ENCODE measurements at regions not wholly inside any gene's neighbourhood (a gene's known extent, or its start where the extent isn't known, plus 50 kb on each side); places are given as distances from the start of the nearest gene placed in this dataset.

- no peak for DNase-seq
Observed at GRCh38 chr2:23326330-23326729, 58.6 kb upstream of the KLHL29 start.

- no peak for DNase-seq
Observed at GRCh38 chr2:23327416-23327815, 57.6 kb upstream of the KLHL29 start.

- no peak for DNase-seq
Observed at GRCh38 chr2:23327887-23328286, 57.1 kb upstream of the KLHL29 start.

GRCh38 chr2:23330214-23330613, 54.8 kb upstream of the KLHL29 start:
- DNase-seq = no peak

Data from activated T-cell treated with anti-CD3 and anti-CD28 coated beads, Interleukin-2, amount 50 U/mL, for 1 hour (primary cell).